MCF 10A (cell line): ENCODE measurements at regions not wholly inside any gene's neighbourhood (a gene's known extent, or its start where the extent isn't known, plus 50 kb on each side); places are given as distances from the start of the nearest gene placed in this dataset.
"Not testable (repeated sequence)": the region's sequence is repeated elsewhere in the genome, so short reads cannot be mapped to it uniquely, and the experiment has no call there.

Source experiments
- BruUV-seq: library from RNA; stranded (reverse); fragments of 400-500 nt; replicated peaks from 2 replicates; lab custom pipeline; 2021; lab: Mats Ljungman, UMichigan
- CTCF ChIA-PET: fragments of 300-600 bp; sonication (Branson Sonifier 250); formaldehyde crosslinking; extraction: SDS; loops from one replicate; lab custom pipeline; 2021; ENCODE audit warnings: antibody characterized with exemption, inconsistent platforms; lab: Yijun Ruan, JAX
- POLR2A ChIA-PET: fragments of 300-600, 350-650 bp; sonication (Branson Sonifier 250); formaldehyde crosslinking; extraction: SDS; loops from one replicate; lab custom pipeline; 2020; ENCODE audit warnings: antibody characterized with exemption, inconsistent platforms; lab: Yijun Ruan, JAX
- DNase-seq: peaks from one replicate; pipeline ENCODE4 v3.0.0-alpha.2; 2018; ENCODE audit not compliant: unreplicated experiment
- H3K27ac Mint-ChIP-seq: one replicate; pipeline ENCODE4 v1.8.0; 2022; ENCODE audit warnings: mild to moderate bottlenecking, low read depth, mixed read lengths; ENCODE audit not compliant: unreplicated experiment
- H3K27me3 Mint-ChIP-seq: one replicate; pipeline ENCODE4 v1.8.0; 2022; ENCODE audit warnings: mixed read lengths; ENCODE audit not compliant: insufficient read depth, unreplicated experiment
- H3K36me3 Mint-ChIP-seq: one replicate; pipeline ENCODE4 v1.8.0; 2022; ENCODE audit warnings: mild to moderate bottlenecking, moderate library complexity, mixed read lengths; ENCODE audit not compliant: insufficient read depth, unreplicated experiment
- H3K4me1 Mint-ChIP-seq: one replicate; pipeline ENCODE4 v1.8.0; 2022; ENCODE audit warnings: mixed read lengths; ENCODE audit not compliant: insufficient read depth, unreplicated experiment
- H3K4me3 Mint-ChIP-seq: one replicate; pipeline ENCODE4 v1.8.0; 2022; ENCODE audit warnings: mild to moderate bottlenecking, moderate library complexity, mixed read lengths; ENCODE audit not compliant: unreplicated experiment
- H3K9me3 Mint-ChIP-seq: one replicate; pipeline ENCODE4 v1.8.0; 2022; ENCODE audit warnings: mixed read lengths; ENCODE audit not compliant: unreplicated experiment
- CTCF ChIP-seq: fragments of 200-600 bp; IDR thresholded peaks from one replicate; pipeline ENCODE4 v1.8.0; 2022; ENCODE audit warnings: antibody characterized with exemption, mild to moderate bottlenecking; ENCODE audit not compliant: unreplicated experiment
- intact Hi-C: fragments of 100-400 bp; cut with micrococcal nuclease; formaldehyde crosslinking; loops from 2 replicates; pipeline ENCODE4 v1.14.1; 2022

GRCh38 chr1:26626994-26627393 is 68.8 kb upstream of the ARID1A start:
- no peaks in the 10 kb centered on the region for H3K27me3 Mint-ChIP-seq
- no peak overlapping the region for H3K4me3 Mint-ChIP-seq
- H3K4me1 Mint-ChIP-seq = no peaks in the 10 kb centered on the region
- DNase-seq = no peak
- H3K36me3 Mint-ChIP-seq = peaks cover 13% of the 10 kb centered on the region
- no peaks in the 10 kb centered on the region for H3K9me3 Mint-ChIP-seq
- TF ChIP-seq CTCF = no peak
- intact Hi-C loops = no loop called here
- CTCF ChIA-PET = interaction anchor here (0.8 kb wide), 1 partner anchor 50 kb away, joined by 3 read pairs; no protein-coding TSS in a partner anchor
- POLR2A ChIA-PET = no interaction called here
- no TSS peak for BruUV-seq
- H3K27ac Mint-ChIP-seq = no peak overlapping the region

GRCh38 chr1:26627954-26628353 is 67.9 kb upstream of the ARID1A start:
- no peak overlapping the region for H3K4me3 Mint-ChIP-seq
- H3K27me3 Mint-ChIP-seq = no peaks in the 10 kb centered on the region
- ChIA-PET CTCF (interaction anchor here (0.5 kb wide), 1 partner anchor 36 kb away, joined by 4 read pairs; no protein-coding TSS in a partner anchor), POLR2A (no interaction called here)
- no TSS peak for BruUV-seq
- H3K9me3 Mint-ChIP-seq = no peaks in the 10 kb centered on the region
- intact Hi-C loops = no loop called here
- H3K36me3 Mint-ChIP-seq = peaks cover 13% of the 10 kb centered on the region
- no peaks in the 10 kb centered on the region for H3K4me1 Mint-ChIP-seq
- TF ChIP-seq CTCF = no peak
- H3K27ac Mint-ChIP-seq = no peak overlapping the region
- no peak for DNase-seq

GRCh38 chr1:26630634-26631033 is 65.2 kb upstream of the ARID1A start:
- H3K9me3 Mint-ChIP-seq = no peaks in the 10 kb centered on the region
- no peak for DNase-seq
- peaks cover 4% of the 10 kb centered on the region for H3K4me1 Mint-ChIP-seq
- BruUV-seq = no TSS peak
- intact Hi-C loops = no loop called here
- no peak overlapping the region for H3K4me3 Mint-ChIP-seq
- TF ChIP-seq CTCF = no peak
- H3K27me3 Mint-ChIP-seq = no peaks in the 10 kb centered on the region
- peaks cover 7% of the 10 kb centered on the region for H3K36me3 Mint-ChIP-seq
- H3K27ac Mint-ChIP-seq = peak overlapping the region; percentile 42
- POLR2A ChIA-PET = no interaction called here
- CTCF ChIA-PET = interaction anchor here (0.6 to 1.6 kb wide), 3 partner anchors 15 to 30 kb away, joined by 3 to 4 read pairs (median 3); no protein-coding TSS in a partner anchor

- intact Hi-C loops, BruUV-seq, H3K27me3 Mint-ChIP-seq, H3K9me3 Mint-ChIP-seq, H3K27ac Mint-ChIP-seq, H3K4me1 Mint-ChIP-seq, H3K4me3 Mint-ChIP-seq, DNase-seq, H3K36me3 Mint-ChIP-seq: not testable (repeated sequence)
- ChIA-PET POLR2A (interaction anchor here (0.8 to 1.2 kb wide), 2 partner anchors 10 to 12 kb away, joined by 3 read pairs; no protein-coding TSS in a partner anchor), CTCF (interaction anchor here (0.6 to 0.7 kb wide), 3 partner anchors 87 to 435 kb away, joined by 3 to 4 read pairs (median 3); no protein-coding TSS in a partner anchor)
Measured at GRCh38 chr1:26635800-26636199, 60.0 kb upstream of the ARID1A start.
